Natural killer cell (primary cell): ENCODE measurements at regions not wholly inside any gene's neighbourhood (a gene's known extent, or its start where the extent isn't known, plus 50 kb on each side); places are given as distances from the start of the nearest gene placed in this dataset.

Source experiments
- ATAC-seq, 3 donors: fragments of 150-1000 bp in 2 of 3; fragments of 200-7000 bp in 1 of 3; cut with Tn5 transposase; 1 replicate in 1 of 3; 2 replicates in 2 of 3; pipeline ENCODE4 v1.10.0; 2021; ENCODE audit warnings: mild to moderate bottlenecking in 2 of 3, moderate library complexity in 2 of 3
- DNase-seq, 2 donors: peaks; one replicate each; pipeline versions ENCODE4 v3.0.0 to v3.0.0-alpha.2; 2013 to 2021; ENCODE audit warnings: mixed read lengths in 1 of 2
- H3K27ac ChIP-seq: one replicate; pipeline ENCODE4 v1.5.1; 2013; ENCODE audit warnings: mild to moderate bottlenecking, low read length
- H3K27me3 ChIP-seq: one replicate; pipeline ENCODE4 v1.6.1; 2013; ENCODE audit warnings: low read length; ENCODE audit not compliant: control insufficient read depth, insufficient read depth
- H3K36me3 ChIP-seq: one replicate; pipeline ENCODE4 v1.6.1; 2013; ENCODE audit warnings: low read length; ENCODE audit not compliant: control insufficient read depth, insufficient read depth
- H3K4me1 ChIP-seq: one replicate; pipeline ENCODE4 v1.6.1; 2013; ENCODE audit warnings: low read length; ENCODE audit not compliant: control insufficient read depth, insufficient read depth
- H3K4me3 ChIP-seq: one replicate; pipeline ENCODE4 v1.5.1; 2013; ENCODE audit warnings: low read length
- H3K9me3 ChIP-seq: one replicate; pipeline ENCODE4 v1.6.1; 2013; ENCODE audit warnings: low read length; ENCODE audit not compliant: control insufficient read depth, insufficient read depth
- H3K27ac Mint-ChIP-seq, 2 donors: one replicate each; pipeline ENCODE4 v1.8.0; 2022; ENCODE audit warnings: mild to moderate bottlenecking in 2 of 2, mixed read lengths in 2 of 2, moderate library complexity in 1 of 2
- H3K27me3 Mint-ChIP-seq, 2 donors: one replicate each; pipeline ENCODE4 v1.8.0; 2022; ENCODE audit warnings: low read depth in 2 of 2, mixed read lengths in 2 of 2
- H3K36me3 Mint-ChIP-seq: one replicate; pipeline ENCODE4 v1.8.0; 2022; ENCODE audit warnings: mixed read lengths
- H3K4me1 Mint-ChIP-seq, 2 donors: one replicate each; pipeline ENCODE4 v1.8.0; 2022; ENCODE audit warnings: mixed read lengths in 2 of 2
- H3K4me3 Mint-ChIP-seq: one replicate; pipeline ENCODE4 v1.8.0; 2022; ENCODE audit warnings: mild to moderate bottlenecking, moderate library complexity, mixed read lengths
- H3K9me3 Mint-ChIP-seq, 2 donors: one replicate each; pipeline ENCODE4 v1.8.0; 2022; ENCODE audit warnings: mixed read lengths in 2 of 2
- WGBS: methylation state at CpG from one replicate; pipeline ENCODE4 v1.1.7; 2013; ENCODE audit warnings: missing lambda C conversion rate; ENCODE audit not compliant: insufficient coverage; 5-methylcytosine and 5-hydroxymethylcytosine counted together
- intact Hi-C: fragments of 100-400 bp; cut with micrococcal nuclease; formaldehyde crosslinking; loops from one replicate; pipeline ENCODE4 v1.14.2; 2022
- TF ChIP-seq, protein P1 (sequence below): fragments of 200-600 bp; IDR thresholded peaks from one replicate; pipeline ENCODE4 v1.8.0; 2022; ENCODE audit warnings: antibody characterized with exemption

DNA sequence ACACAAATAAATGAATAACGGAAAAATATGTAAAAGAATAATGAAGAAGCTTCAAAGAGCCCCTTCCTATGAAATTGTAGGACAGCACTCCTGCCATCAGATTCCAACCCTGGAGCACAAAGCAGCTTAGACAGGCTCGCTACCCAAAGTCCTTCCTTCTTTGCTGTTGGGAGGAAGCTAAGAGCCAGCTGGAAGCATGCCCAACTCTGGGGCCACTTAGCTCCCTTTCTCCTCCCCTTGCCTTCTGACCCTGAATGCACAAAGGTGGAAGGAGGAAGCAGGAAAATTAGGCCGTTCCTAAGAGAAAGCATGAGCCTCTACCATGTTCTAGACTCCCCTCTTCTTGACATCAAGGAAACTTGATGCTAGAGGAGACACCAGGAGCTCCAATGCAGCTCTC lies 700.8 kb downstream of the RNF144A start:
- Mint-ChIP-seq H3K4me3 (no peak overlapping the region), H3K4me1 (no peaks in the 10 kb centered on the region), H3K27me3 (peaks cover 3 to 16% of the 10 kb centered on the region in 2 donors), H3K27ac (no peak overlapping the region), H3K36me3 (peaks cover 7% of the 10 kb centered on the region), H3K9me3 (peaks cover 3 to 4% of the 10 kb centered on the region in 2 donors)
- Histone ChIP-seq H3K4me3 (no peak overlapping the region), H3K4me1 (no peaks in the 10 kb centered on the region), H3K27ac (no peak overlapping the region), H3K27me3 (no peaks in the 10 kb centered on the region), H3K9me3 (no peaks in the 10 kb centered on the region), H3K36me3 (no peaks in the 10 kb centered on the region)
- TF ChIP-seq, protein P1, sequence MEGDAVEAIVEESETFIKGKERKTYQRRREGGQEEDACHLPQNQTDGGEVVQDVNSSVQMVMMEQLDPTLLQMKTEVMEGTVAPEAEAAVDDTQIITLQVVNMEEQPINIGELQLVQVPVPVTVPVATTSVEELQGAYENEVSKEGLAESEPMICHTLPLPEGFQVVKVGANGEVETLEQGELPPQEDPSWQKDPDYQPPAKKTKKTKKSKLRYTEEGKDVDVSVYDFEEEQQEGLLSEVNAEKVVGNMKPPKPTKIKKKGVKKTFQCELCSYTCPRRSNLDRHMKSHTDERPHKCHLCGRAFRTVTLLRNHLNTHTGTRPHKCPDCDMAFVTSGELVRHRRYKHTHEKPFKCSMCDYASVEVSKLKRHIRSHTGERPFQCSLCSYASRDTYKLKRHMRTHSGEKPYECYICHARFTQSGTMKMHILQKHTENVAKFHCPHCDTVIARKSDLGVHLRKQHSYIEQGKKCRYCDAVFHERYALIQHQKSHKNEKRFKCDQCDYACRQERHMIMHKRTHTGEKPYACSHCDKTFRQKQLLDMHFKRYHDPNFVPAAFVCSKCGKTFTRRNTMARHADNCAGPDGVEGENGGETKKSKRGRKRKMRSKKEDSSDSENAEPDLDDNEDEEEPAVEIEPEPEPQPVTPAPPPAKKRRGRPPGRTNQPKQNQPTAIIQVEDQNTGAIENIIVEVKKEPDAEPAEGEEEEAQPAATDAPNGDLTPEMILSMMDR: no peak
- intact Hi-C loops: no loop called here
- DNase-seq (no peak), ATAC-seq (no peak)
- 86% methylated on average over 3 of the region's 3 CpGs for WGBS

DNA sequence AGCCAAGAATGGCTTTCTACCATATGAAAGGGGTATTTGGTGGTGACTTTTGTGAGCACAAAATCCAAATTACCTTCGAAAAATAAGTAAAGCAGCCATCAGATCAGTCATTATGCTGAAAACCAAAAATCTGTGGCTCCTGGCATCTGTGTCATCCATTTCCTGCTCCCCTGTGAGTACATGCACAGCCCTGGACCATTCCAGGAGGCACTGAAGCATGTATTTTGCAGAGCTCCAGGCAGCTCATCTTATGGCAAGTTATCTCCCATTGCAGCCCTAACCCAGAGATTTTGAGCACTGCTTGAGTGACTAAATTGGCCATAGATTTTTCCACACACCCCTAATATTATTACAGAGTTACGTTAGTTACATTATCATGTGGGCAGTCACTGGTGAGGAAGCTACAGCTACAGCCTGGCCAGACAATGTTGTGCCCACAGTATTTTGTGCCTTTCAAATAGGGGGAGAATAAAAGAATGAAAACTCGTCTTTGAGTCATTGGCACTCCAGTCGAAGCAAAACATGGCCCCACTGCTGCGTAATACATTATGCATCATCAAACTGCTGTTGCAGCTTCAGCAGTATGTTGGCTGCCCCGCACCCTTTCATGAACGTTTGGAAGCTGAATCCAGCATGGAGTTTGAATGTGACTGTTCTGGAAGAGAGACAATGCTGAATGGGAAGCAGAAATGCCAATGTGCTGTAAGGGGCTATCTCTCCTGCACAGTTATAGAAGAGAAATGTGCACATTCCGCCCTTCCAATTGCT lies 702.2 kb downstream of the RNF144A start:
- WGBS: 87% methylated on average over 8 of the region's 8 CpGs

DNA sequence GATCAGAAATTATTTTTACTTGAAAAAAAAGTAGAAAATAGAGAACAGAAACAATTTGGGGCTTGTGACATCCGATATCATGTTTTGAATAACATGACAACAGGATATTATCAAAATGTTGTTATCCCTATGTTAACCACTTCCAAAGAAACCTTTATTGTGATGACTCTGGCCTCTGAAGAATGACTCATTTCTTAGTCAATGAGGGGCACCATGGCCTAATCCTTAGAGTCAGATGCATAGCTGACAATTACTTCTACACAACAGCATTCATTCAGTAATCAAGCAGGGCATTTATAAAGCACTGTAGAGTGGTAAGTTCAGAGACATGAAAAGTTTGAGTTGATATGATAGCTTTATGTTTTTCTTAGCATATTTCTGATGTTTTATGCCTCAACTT lies 703.0 kb downstream of the RNF144A start:
- Histone ChIP-seq H3K4me3 (no peak overlapping the region), H3K27ac (no peak overlapping the region), H3K36me3 (no peaks in the 10 kb centered on the region), H3K27me3 (no peaks in the 10 kb centered on the region), H3K4me1 (peaks cover 5% of the 10 kb centered on the region), H3K9me3 (no peaks in the 10 kb centered on the region)
- WGBS: no CpG with 5 or more reads among the region's 1 CpG
- peaks cover 3 to 4% of the 10 kb centered on the region in 2 donors for H3K9me3 Mint-ChIP-seq
- TF ChIP-seq, protein P1: no peak
- peaks cover 0 to 2% of the 10 kb centered on the region in 2 donors for H3K4me1 Mint-ChIP-seq
- no peak for DNase-seq
- H3K4me3 Mint-ChIP-seq: no peak overlapping the region
- peaks cover 5 to 6% of the 10 kb centered on the region in 2 donors for H3K27me3 Mint-ChIP-seq
- no peak overlapping the region for H3K27ac Mint-ChIP-seq
- intact Hi-C loops: no loop called here
- peaks cover 7% of the 10 kb centered on the region for H3K36me3 Mint-ChIP-seq
- no peak for ATAC-seq

More for the DNA sequence above, 702.2 kb downstream of the RNF144A start:
- DNase-seq: no peak
- H3K4me3 ChIP-seq: no peak overlapping the region
- no peak overlapping the region for H3K27ac ChIP-seq
- H3K36me3 ChIP-seq: no peaks in the 10 kb centered on the region
- Mint-ChIP-seq H3K27me3 (peaks cover 3 to 13% of the 10 kb centered on the region in 2 donors), H3K4me3 (no peak overlapping the region), H3K4me1 (no peaks in the 10 kb centered on the region), H3K36me3 (peaks cover 7% of the 10 kb centered on the region), H3K9me3 (peaks cover 3 to 4% of the 10 kb centered on the region in 2 donors), H3K27ac (no peak overlapping the region)
- H3K9me3 ChIP-seq: no peaks in the 10 kb centered on the region
- TF ChIP-seq, protein P1: no peak
- no peaks in the 10 kb centered on the region for H3K27me3 ChIP-seq
- intact Hi-C loops: no loop called here
- H3K4me1 ChIP-seq: no peaks in the 10 kb centered on the region
- ATAC-seq: no peak
